IPS DF 4.7 (cell line): ENCODE measurements at regions not wholly inside any gene's neighbourhood (a gene's known extent, or its start where the extent isn't known, plus 50 kb on each side); places are given as distances from the start of the nearest gene placed in this dataset.

Experiments used
- DNase-seq: peaks from one replicate; pipeline ENCODE4 v3.0.0-alpha.2; 2013; ENCODE audit warnings: low spot score; ENCODE audit errors: extremely low read depth

- no peak for DNase-seq
Measured at GRCh38 chr9:106051545-106051944, 357.2 kb downstream of the TMEM38B start.

DNA sequence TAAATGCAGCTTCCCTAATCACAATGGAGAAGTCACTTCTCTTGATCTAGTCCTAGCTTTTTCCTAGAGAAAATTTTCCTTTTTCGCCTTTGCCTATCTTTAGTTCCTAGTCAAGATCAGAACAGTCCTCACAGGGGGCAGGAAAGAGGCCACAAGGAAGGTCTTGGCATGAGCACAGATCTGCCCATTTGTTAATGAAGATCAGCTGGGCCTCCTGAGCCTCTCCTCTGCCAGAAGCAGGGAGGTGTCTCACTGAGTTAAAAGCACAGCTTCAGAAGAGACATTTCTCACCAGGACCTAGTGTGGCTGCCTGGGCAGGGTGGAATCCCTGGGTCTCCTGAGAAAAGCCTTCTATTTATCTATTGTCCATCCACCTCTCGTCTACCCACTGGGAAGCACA, 357.8 kb downstream of the TMEM38B start:
- no peak for DNase-seq

GRCh38 chr9:106052735-106053134, 358.4 kb downstream of the TMEM38B start:
- no peak for DNase-seq

GRCh38 chr9:106056328-106056727, 362.0 kb downstream of the TMEM38B start:
- DNase-seq, result no peak

DNA sequence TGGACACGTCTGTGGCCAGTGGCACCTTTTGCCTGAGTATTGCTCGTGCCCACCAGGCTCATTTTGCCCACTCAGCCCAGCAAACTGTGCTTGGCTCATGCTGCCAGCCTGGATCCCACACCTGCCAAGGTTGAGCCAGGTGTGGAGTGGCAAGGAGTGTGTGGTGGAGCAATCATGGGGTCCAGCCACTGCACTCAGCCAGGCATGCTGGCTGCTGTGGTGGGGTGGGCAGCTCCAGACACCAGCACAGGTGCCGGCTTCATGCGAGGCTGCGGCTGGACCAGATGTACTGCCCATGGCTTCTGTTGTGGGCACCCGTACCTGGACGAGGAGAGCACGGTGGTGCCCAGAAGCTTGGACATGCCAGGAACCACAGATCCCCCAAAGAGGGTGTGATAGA, 364.1 kb downstream of the TMEM38B start:
- DNase-seq, result no peak

DNA sequence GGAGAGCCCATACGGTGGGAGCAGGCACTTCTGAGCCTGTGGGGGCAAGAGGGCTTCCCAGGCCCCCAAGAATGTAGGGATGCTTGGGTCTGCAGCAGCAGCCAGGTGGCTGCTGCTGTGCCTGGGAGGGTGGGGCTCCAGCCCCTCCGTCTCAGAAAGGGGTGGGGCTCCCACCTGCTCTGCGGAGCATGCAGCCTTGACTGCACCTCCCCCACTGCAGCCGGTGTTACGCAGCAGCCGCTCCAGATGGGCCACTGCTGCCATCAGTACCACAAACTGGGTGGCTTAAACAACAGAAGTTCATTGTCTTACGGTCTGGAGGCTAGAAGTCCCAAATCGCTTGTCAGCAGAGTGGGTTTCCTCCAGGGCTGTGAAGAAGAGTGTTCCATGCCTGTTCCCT, 365.5 kb downstream of the TMEM38B start:
- DNase-seq, result no peak

GRCh38 chr9:106060885-106061284, 366.5 kb downstream of the TMEM38B start:
- DNase-seq, result no peak

DNA sequence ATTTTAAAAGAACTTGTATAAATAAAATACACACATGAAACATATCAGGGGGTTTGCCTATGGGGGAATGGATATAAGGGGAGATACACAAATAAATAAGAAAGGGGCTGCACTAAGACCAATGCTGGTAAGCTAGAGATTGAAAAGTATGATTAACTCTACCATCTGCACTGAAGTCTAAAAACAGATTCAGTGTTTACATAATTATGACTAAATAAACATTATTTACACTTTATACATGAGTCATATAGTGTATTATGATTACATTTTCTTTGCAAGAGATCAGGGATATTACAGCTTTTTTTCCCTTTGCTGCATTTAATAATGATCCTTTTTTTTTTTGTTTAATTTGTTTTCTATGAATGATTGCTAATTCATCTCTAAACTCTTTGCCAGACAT, 367.9 kb downstream of the TMEM38B start:
- no peak for DNase-seq

DNA sequence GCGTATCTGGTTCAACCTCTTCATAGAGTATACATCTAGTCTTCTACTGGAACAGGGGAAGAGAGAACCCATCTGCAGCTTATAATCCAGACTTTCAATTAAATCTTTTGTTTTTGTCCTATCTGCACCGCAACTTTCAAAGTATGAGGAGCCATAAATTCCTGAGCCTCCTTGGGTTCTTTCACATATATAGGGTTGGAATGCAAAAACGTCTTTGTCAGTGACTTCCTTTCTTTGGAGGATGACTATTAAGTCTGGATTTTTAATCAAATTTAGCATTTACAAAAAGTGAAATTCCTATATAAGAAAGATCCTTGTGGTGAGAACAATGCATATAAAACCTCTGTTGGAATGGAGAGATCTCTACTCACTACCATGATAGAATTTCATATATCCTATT, 370.8 kb downstream of the TMEM38B start:
- DNase-seq, result no peak

- DNase-seq, result no peak
Measured at GRCh38 chr9:106065579-106066214, 371.4 kb downstream of the TMEM38B start.

DNA sequence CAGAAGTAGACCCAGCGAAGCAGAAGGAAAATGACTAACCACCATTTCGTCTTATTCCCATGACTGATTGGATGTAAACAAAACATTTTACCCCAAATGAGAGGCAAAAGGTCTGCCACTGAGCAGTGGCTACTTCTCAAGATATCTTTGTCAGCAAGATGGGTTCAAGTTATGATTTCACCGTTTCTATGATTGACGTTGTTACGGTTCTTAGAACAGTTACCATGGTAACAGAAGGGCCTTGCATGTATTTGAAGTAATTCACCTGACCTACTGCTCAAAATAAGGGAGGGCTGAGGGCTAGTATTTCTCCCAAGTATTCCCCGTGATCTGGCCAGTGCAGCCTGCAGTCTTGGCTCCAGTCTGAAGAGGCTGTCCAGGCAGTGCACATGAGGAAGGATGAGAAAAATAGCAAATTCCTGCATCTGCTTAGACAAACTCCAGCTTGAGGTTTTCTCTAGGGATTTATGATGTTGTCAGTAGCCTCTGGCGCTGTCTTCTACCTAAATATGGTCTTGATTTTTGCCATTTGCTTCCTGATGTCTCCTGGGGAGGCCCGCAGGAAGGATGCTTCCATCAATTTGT, 372.7 kb downstream of the TMEM38B start:
- no peak for DNase-seq

DNA sequence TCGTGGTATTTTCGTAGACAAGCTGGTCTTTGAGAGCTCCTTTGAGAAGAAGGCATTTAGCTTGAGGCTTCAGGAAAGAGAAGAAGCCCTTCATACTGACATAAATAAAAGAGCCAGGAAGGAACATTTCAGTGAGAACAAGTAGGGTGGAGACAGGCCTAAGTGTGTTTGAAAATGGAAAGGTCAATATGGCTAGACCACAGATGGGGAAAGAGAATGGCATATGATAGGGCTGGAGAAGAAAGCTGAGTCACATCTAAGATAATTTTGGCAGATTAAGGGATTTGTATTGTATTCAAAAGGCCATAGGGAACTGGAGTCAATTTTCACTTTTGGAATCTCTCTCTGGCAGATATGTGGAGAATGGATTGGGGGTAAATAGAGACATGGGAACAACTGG, 374.9 kb downstream of the TMEM38B start:
- DNase-seq, result no peak

DNA sequence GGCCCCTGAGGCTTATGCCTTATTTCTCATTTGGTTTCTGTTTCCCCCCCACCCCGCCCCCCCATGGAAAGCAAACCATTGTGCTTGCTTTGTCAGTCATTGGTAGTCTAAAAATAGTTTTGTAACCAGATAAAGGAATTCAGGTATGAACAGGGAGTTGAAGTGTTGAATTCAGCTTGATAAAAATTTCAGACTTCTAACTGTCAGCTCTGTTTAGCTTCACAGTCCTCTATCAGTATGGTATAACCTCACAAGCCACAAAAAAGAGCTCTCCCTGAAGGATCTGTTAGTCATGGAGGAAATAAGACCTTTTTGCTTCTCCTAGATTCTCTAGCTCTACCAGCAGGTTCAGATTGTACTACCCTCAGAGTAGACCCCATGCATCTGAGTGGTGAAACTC, 378.1 kb downstream of the TMEM38B start:
- DNase-seq, result no peak

DNA sequence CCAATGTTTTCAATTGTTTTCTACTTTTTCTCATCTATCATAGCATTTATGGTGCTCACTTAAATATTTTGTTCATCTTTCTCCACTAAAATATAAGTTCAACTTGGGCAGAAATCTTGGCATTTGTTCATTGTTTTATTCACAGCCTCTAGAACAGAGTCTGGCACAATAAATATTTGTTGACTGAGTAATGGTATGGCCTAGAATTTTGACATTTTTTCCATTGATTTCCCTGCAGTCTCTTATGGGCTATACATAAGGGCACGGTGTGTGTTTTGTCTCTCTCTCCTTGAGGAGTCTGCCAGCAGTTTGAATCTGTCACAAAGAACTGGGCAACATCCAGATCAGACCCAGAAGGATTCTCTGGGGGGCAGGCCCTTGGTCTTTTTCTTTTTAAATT, 379.7 kb downstream of the TMEM38B start:
- no peak for DNase-seq

GRCh38 chr9:106075236-106075959, 381.1 kb downstream of the TMEM38B start:
- DNase-seq, result no peak

DNA sequence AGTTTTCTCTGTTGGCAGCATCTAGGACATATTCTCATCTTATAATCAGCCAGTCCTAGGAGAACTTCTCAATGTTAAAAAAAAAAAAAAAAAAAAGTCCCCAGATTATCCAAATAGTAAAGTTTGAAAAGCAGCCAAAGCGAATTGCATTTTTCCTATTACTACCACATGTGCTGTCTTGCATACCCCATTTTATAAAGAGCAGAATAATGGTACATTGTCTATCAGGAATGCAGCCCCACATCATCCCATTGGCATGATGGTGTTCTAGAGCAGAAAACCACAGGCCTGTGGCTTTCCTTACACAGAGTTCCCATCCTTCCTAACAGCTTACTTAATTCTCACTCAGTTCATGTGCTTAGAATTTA, 381.6 kb downstream of the TMEM38B start:
- DNase-seq, result no peak

DNA sequence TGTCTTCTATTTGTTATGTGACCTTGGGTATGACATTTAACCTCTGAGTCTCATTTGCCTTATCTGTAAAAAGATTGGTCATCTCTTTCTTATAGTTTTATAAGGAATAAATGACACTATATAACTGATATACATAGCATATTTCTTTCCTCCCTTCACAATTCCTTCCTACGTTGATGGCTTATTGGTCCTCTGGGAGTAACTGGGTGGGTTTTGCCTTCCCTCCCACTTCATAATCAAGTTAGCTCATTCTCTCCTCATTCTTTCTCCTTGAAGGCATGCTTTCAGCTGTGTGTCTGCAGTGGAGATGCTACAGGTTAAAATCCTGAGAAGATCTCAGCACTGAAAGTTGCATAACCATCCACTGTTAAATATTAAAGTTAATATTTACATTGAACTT, 382.4 kb downstream of the TMEM38B start:
- DNase-seq, result no peak

DNA sequence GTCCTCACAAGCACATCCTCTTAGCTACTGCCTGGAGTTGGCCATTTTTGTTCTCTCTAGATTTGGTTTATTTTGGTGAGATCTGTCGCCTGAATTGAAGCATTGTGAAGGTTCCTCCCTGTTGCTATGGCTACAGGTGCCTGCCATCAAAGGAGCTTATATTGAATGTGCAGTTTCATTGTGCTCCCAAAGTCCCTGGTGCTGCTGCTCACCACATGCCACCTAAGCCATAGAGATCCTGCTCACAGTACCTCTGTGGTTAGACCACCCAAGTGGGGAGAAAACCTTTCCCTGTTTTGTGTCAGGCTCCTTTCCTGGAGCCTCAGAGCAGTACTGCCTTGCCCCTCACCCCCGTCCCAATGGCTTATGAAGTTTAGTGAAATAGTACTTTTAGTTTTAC, 383.4 kb downstream of the TMEM38B start:
- DNase-seq, result no peak

DNA sequence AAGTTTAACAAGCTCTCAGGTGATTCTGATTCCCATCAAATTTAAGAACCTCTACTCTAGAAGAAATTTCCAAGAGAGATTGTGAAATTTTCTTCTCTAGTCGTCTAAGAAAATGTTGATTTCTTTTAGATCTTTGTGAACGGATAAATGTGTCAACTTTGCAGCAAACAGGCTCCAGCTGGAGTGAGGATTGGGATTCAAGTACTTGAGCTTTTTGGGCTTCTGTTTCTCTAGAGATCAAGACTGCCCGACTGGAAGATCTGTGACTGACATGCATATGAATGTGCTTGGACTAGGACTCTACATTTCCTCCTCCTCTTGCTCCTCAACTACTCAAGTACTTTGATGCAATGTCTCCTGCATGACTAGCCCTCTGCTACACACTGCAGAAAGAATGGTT, 388.3 kb downstream of the TMEM38B start:
- no peak for DNase-seq

DNA sequence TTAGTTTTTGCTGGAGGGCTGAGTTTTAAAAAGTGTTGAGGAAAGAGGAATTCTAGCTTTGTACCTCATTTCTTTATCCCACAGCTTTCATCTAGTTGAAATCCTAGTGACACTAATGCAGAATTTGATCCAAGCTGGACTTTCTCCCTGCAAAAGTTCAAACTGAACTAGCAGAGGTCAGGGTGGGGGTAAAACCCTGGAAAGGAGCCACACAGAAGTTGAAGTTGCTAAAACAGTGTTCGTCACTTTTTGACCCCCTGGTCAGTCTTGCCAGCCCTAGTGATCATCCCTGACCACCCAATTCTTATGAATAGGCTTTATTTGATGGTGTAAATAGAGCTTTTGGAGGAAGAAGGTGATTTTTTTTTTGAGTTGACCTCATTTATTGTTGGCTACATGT, 390.4 kb downstream of the TMEM38B start:
- DNase-seq, result no peak

GRCh38 chr9:106085479-106085878, 391.1 kb downstream of the TMEM38B start:
- no peak for DNase-seq

- no peak for DNase-seq
Measured at GRCh38 chr9:106092083-106092482, 397.7 kb downstream of the TMEM38B start.

GRCh38 chr9:106102821-106103220, 408.5 kb downstream of the TMEM38B start:
- DNase-seq, result no peak
